ENCODE measurements at regions not wholly inside any gene's neighbourhood (a gene's known extent, or its start where the extent isn't known, plus 50 kb on each side); places are given as distances from the start of the nearest gene placed in this dataset.
"Not testable (repeated sequence)": the region's sequence is repeated elsewhere in the genome, so short reads cannot be mapped to it uniquely, and the experiment has no call there.

- DNase-seq, result not testable (repeated sequence)
Observed at GRCh38 chr4:11811521-11811920, 382.8 kb upstream of the HS3ST1 start.

- no peak for DNase-seq
Observed at GRCh38 chr4:11805842-11806241, 377.1 kb upstream of the HS3ST1 start.

- DNase-seq, result no peak
Observed at GRCh38 chr4:11801466-11802446, 373.1 kb upstream of the HS3ST1 start.

DNA sequence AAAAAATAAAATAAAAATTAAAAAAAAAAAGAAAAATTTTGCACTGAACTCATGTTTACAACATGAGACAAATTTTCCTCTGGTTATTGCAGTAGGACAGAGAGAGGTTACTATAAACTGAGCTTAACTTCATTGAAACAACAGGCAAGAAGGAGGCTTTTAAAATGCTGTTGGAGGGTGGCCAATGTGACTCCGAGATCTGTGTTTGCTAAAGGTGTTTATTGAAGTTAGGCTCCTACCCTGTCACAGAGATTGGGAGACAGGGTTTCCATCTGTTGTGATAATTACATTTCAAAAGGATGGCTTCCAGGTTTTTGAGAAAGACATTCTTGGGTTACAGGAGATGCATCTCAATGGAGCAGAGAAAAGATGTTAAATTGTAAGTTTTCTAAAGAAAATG lies 370.5 kb upstream of the HS3ST1 start:
- DNase-seq, result no peak

- DNase-seq, result no peak
Observed at GRCh38 chr4:11791797-11792196, 363.1 kb upstream of the HS3ST1 start.

DNA sequence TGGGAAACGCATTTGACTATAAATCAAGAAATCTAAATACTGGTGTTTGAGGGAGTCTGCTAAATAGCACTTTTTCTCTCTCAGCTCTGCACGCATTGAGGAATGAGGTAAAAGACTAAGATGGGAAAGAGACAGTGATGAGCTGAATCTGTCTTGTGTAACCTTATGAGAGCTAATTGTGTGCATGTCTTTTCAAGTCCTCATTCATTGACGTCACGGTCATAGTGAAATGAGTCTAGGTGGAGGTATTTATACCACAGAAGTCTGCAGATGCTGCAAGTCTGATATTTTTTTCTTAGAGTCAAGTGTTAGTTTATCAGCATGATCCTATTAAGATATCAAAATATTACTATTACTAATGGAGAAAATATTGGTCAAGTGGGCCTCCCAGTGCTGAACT lies 361.5 kb upstream of the HS3ST1 start:
- DNase-seq, result no peak

DNA sequence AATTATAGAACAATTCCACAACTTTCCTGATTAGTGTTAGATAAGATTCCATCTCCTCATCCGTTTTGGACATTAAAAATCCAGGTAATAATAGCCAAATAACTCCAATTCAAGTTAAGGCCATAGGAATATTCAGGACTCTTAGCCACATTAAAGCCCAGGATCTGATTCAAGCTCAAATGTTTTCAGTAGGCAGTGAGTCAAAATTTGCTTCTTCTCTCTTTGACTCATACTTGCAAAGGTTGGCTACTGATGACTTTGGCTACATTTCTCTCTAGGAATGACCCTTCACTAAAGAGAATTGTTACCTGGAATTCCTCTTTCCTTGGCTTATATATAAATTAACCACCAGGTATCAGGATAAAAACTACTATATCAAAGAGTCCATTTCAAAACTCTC lies 354.9 kb upstream of the HS3ST1 start:
- DNase-seq, result no peak

GRCh38 chr4:11782859-11783258 lies 354.2 kb upstream of the HS3ST1 start:
- DNase-seq, result no peak

- DNase-seq, result no peak
Observed at GRCh38 chr4:11777447-11777846, 348.8 kb upstream of the HS3ST1 start.

DNA sequence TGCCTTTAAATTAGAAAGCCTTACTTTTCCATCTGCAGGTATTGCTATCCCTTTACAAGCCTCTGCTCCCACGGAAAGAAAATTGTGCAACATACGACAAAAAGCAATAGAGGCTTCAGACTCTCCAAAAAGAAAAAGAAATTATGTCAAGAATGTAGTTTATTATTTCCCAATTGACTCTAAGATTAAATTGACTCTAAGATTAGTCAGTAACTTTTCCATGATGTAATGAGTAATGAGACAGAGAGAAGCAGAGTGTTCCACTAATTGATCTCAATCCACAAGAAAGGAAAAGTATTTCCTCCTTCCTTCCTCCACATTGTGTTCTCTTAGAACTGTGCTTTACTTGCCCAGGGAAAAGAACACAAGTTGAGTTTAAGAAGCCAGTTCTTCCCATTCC lies 345.7 kb upstream of the HS3ST1 start:
- DNase-seq, result no peak

DNA sequence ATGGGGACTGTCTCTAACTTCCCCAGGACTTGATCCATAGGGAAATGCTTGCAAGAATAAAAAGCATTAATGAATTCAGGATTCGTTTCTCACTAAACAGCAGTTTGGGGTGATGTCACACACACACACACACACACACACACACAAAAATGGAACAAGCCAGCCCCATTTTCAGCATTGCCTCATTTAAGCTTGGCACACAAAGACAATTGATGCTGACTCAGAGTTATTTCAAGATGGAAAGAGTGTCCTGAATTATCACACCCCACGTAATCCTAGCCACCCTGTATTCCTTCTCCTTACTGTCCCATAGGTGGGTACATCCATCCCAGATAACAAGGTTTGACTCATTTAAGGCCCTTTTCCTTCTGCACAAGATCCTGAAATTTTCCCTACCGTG lies 345.1 kb upstream of the HS3ST1 start:
- no peak for DNase-seq

GRCh38 chr4:11769434-11769833 lies 340.7 kb upstream of the HS3ST1 start:
- no peak for DNase-seq

DNA sequence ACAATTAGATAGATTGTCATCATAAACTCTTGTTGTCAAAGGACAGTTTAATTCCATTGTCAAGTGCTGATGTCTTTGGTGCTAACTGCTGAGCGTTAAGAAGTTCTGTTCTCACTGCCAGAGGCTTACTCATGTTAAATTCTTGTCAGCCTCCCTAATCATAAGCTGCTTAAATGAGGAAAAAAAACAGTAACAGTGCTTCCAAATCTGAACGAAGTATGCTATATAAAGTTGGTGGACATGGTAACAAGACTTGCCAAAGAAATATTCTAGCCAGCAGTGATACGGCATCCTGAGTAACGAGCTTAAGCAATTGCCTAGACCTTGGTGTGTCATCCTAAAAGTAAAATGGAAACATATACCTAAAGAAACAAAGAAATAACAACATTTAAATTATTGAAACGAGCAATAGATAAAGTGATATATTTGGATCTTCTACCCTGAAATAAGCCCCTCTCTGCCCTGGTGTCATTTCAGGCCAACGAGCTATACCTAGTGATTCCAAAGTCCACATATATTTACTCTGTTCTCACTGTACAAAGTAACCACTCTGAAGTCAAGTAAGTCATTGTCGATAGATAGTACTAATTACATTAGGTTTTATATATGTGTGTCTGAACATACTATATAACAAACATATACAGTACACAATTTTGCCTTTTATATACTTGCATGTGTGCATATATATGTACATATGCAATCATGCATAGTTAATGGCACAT lies 339.7 kb upstream of the HS3ST1 start:
- DNase-seq, result no peak

GRCh38 chr4:11765849-11766453 lies 337.3 kb upstream of the HS3ST1 start:
- no peak for DNase-seq

- no peak for DNase-seq
Observed at GRCh38 chr4:11748164-11748872, 319.6 kb upstream of the HS3ST1 start.

- no peak for DNase-seq
Observed at GRCh38 chr4:11746734-11747133, 318.0 kb upstream of the HS3ST1 start.

- DNase-seq, result no peak
Observed at GRCh38 chr4:11743976-11744375, 315.3 kb upstream of the HS3ST1 start.

GRCh38 chr4:11743236-11743635 lies 314.5 kb upstream of the HS3ST1 start:
- DNase-seq, result no peak

GRCh38 chr4:11741190-11741652 lies 312.5 kb upstream of the HS3ST1 start:
- DNase-seq, result no peak

DNA sequence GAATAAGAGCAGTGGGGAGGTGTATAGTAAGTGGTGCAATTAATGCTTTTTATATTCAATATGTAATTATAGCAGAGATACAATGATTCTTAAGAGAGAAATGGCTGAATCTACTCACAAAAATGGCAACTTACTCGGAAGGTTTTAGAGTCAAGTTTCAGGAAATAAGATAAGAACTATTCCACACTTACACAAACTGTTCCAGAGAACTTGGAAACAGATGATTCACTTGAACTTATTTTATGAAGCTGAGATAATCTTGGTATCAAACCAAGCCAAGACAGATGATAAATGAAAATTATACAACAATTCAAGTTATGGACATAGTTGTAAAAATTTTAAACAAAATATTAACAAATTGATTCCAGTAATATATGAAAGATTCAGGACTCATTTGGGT lies 311.3 kb upstream of the HS3ST1 start:
- no peak for DNase-seq

GRCh38 chr4:11736978-11737377 lies 308.3 kb upstream of the HS3ST1 start:
- DNase-seq, result no peak

- DNase-seq, result no peak
Observed at GRCh38 chr4:11735651-11736050, 307.0 kb upstream of the HS3ST1 start.

- DNase-seq, result no peak
Observed at GRCh38 chr4:11732155-11732554, 303.5 kb upstream of the HS3ST1 start.
